ENCODE measurements at regions not wholly inside any gene's neighbourhood (a gene's known extent, or its start where the extent isn't known, plus 50 kb on each side); places are given as distances from the start of the nearest gene placed in this dataset.
"Not testable (repeated sequence)": the region's sequence is repeated elsewhere in the genome, so short reads cannot be mapped to it uniquely, and the experiment has no call there.

GRCh38 chr9:102497709-102498108 lies 497.4 kb upstream of the CYLC2 start:
- DNase-seq = no peak

DNA sequence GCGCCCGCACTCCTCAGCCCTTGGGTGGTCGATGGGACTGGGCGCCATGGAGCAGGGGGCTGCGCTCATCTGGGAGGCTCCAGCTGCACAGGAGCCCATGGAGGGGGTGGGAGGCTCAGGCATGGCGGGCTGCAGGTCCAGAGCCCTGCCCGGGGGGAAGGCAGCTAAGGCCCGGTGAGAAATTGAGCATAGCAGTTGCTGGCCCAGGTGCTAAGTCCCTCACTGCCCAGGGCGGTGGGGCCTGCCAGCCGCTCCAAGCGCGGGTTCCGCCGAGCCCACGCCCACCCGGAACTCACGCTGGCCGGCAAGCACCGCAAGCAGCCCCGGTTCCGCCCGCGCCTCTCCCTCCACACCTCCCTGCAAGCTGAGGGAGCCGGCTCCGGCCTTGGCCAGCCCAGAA lies 508.2 kb upstream of the CYLC2 start:
- DNase-seq = not testable (repeated sequence)

DNA sequence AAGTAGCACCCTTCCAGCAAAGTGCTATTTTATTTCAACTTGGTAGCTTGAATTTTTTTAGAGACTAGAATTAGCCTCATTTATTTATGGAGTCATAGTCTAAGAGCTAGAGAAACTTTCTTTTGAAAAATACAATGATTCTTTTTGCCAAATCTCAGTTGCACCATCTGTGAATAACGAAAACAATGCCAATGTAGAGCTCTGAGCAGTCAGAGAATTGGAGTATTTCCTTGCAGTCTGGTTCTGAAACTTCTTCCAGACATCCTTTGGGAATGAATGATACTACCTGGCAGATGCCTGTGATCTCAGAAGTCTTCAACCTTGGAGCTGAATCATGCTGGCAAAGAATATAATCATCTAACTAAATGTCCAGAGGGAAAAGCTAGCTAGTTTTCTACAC lies 511.5 kb upstream of the CYLC2 start:
- no peak for DNase-seq

GRCh38 chr9:102482776-102483175 lies 512.4 kb upstream of the CYLC2 start:
- DNase-seq = no peak

DNA sequence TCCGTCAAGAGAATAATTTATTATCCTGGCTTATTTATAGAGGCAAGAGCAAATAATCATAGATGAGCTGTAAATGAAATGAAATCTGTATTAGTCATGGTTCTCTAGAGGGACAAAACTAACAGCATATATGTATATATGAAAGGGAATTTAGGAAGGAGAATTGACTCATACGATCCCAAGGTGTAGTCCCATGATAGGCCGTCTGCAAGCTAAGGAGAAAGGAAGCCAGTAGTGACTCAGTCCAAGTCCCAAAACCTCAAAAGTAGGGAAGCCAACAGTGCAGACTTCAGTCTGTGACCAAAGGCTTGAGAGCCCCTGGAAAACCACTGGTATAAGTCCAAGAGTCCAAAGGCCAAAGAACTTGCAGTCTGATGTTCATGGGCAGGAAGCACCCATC lies 515.9 kb upstream of the CYLC2 start:
- DNase-seq = no peak

GRCh38 chr9:102474357-102474756 lies 520.8 kb upstream of the CYLC2 start:
- DNase-seq = no peak

DNA sequence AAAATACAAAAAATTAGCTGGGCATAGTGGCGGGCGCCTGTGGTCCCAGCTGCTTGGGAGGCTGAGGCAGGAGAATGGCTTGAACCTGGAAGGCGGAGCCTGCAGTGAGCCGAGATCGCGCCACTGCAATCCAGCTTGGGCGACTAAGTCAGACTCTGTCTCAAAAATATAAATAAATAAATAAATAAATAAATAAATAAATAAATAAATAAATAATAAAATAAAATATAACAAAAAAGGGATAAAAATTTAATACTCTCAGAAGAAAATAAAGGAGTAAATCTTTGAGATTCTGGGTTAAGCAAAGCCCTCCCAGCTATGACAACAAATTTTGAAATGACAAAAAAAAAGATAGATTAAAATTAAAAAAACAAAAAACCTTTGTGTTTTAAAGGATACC lies 525.7 kb upstream of the CYLC2 start:
- not testable (repeated sequence) for DNase-seq

- no peak for DNase-seq
Observed at GRCh38 chr9:102461156-102461819, 533.8 kb upstream of the CYLC2 start.

- DNase-seq = no peak
Observed at GRCh38 chr9:102459828-102460227, 535.3 kb upstream of the CYLC2 start.

DNA sequence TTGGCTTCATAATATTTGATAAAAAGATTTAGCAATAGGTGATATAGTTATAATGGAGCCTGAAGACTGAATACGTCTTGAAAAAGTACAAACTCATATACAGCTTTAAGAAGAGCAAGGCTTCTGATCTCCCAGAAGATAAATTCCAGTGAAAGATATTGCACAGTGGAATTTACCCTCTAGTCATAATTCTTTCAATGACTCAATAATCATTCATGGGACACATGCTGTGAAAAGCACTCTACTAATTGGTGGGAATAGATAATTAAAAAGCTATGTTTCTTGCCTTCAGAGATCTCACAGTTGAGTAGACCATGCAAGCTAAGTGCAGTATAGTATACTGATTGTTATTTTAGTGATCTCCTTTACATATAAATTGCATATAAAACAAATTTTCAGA lies 538.6 kb upstream of the CYLC2 start:
- DNase-seq = no peak

- DNase-seq = no peak
Observed at GRCh38 chr9:102445906-102446305, 549.2 kb upstream of the CYLC2 start.

GRCh38 chr9:102445181-102445747 lies 549.9 kb upstream of the CYLC2 start:
- no peak for DNase-seq

GRCh38 chr9:102439583-102439982 lies 555.5 kb upstream of the CYLC2 start:
- no peak for DNase-seq

GRCh38 chr9:102436599-102436998 lies 558.5 kb upstream of the CYLC2 start:
- DNase-seq = not testable (repeated sequence)

- no peak for DNase-seq
Observed at GRCh38 chr9:102435427-102435826, 559.7 kb upstream of the CYLC2 start.

DNA sequence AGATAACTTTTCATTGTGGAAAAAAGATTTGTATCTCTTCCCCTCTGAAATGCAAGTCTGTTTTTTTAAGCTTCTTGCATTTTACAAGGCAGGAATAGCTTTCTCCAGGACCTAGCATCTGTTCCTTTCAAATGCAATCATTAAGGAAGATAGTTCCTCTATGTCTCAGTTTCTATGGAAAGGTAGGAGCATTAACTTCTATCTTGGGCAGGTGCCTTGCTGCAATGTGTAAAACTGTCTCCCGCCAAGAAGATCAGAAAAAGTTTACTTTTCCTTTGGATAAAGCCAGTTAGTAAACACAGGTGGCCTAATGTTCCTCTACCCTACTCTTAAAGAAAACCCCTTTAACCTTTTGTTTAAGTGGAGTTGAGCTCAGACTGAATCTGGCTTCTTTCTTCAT lies 560.6 kb upstream of the CYLC2 start:
- DNase-seq = no peak

DNA sequence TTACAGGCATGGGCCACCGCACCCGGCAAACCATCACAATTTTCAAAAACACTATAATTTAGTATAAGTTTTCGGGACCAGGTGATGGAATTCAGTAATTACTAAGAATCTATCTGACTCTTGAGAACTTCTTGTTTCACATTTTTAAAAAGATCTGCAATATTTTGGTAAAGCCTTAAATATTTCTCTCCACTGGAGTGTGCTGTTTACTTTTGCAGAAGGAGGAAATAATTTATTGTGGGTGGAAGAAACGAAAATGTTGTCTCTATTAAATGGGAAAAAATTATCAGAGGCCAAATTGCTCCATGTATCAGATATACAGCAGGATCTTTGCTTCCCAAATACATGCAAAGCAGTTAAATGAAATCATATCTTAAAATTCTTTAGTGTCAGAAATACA lies 566.8 kb upstream of the CYLC2 start:
- no peak for DNase-seq

- not testable (repeated sequence) for DNase-seq
Observed at GRCh38 chr9:102416251-102416650, 578.9 kb upstream of the CYLC2 start.

DNA sequence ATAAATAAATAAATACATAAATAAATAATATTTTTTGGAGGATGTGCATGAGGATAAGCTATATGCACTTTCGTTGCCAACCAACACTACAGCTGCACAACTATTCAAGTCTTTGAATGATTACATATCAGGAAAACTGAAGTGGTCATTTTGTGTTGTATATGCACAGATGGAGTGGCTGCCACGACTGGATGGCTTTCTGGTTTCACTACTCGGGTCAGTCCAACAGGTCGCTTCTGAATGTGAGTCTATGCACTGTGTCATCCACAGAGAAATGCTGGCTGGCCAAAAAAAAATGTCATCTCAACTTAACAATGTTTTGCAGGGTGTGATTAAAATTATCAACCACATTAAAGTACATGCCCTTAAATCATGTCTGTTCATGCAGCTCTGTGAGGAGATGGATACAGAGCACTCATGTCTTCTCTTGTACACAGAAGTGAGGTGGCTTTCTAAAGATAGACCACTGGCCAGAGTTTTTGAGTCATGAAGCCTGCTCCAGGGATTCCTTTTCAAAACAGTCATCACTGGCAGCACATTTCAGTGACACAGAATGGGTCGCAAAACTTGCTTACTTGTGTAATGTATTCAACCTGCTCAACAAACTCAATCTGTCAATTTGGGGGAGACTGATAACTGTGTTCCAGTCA lies 589.8 kb upstream of the CYLC2 start:
- no peak for DNase-seq

DNA sequence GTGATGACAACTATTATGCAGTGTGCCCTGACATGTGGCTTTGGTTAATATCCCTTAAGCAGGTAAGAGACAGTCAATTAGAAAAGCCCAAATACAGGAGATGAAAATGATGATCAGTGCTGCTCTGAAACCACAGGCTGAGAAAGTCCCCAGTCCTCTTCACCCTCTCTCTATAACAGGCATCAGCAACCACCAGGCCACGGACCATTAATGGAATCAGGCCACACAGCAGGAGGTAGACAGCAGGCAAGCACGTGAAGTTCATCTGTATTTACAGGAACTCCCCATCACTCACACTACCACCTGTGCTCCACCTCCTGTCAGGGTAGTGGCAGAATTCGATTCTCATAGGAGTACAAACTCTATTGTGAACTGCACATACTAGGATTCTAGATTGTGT lies 591.6 kb upstream of the CYLC2 start:
- DNase-seq = no peak

DNA sequence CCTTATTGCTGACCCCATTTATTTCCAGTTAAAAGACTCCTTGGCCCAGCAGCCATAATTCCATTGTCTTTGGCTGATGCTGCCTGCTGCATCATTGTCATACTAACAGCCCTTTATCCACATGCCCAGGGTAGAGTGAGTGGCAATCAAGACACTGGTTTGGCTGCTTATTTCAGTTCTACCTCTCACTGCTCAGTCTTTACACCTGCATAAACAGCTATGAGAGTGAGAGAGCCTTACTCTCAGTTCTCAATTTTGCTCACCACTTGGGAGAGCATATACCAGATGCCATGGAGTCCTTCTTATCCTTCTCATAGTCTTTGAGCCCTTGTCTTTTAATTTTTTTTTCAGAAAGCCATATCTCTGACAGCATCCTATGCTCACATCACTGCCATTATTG lies 596.9 kb upstream of the CYLC2 start:
- no peak for DNase-seq

DNA sequence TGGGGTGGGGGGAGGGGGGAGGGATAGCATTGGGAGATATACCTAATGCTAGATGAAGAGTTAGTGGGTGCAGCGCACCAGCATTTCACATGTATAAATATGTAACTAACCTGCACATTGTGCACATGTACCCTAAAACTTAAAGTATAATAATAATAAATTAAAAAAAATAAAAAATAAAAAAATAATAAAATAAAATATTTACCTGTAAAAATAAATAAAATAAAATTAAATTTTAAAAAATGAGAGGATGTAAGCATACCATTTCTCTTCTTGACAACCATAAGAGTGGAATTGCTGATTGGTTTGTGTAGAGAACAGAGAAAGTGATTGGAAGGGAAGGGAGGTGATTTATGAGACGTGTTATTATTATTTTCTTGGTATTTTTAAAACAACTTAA lies 609.5 kb upstream of the CYLC2 start:
- not testable (repeated sequence) for DNase-seq

GRCh38 chr9:102362470-102363132 lies 624.2 kb upstream of the GRIN3A start:
- no peak for DNase-seq

GRCh38 chr9:102360846-102361245 lies 622.4 kb upstream of the GRIN3A start:
- DNase-seq = no peak
